ENCODE measurements at regions not wholly inside any gene's neighbourhood (a gene's known extent, or its start where the extent isn't known, plus 50 kb on each side); places are given as distances from the start of the nearest gene placed in this dataset.
"Not testable (repeated sequence)": the region's sequence is repeated elsewhere in the genome, so short reads cannot be mapped to it uniquely, and the experiment has no call there.

- CTCF ChIA-PET; POLR2A ChIA-PET; H3K4me3 ChIP-seq (ENCODE audit: low read length): not testable (repeated sequence)
Observed at GRCh38 chr9:62032441-62032840, 842.6 kb downstream of the SPATA31A7 start.

GRCh38 chr9:62038260-62038659, 848.4 kb downstream of the SPATA31A7 start:
- H3K27ac ChIP-seq (ENCODE audit: low read depth, low read length); H3K36me3 Mint-ChIP-seq; H3K27ac Mint-ChIP-seq; DNase-seq; H3K4me1 ChIP-seq (ENCODE audit: insufficient read depth, low read length); POLR2A ChIA-PET; H3K9me3 ChIP-seq (ENCODE audit: low read length); H3K27me3 ChIP-seq (ENCODE audit: insufficient read depth, low read length, poor library complexity, severe bottlenecking); H3K27me3 Mint-ChIP-seq; H3K4me3 ChIP-seq (ENCODE audit: low read length); H3K4me1 Mint-ChIP-seq; H3K9me3 Mint-ChIP-seq; CTCF ChIA-PET; H3K36me3 ChIP-seq (ENCODE audit: insufficient read depth, low read length); H3K4me3 Mint-ChIP-seq: not testable (repeated sequence)

More at GRCh38 chr9:62032441-62032840, 842.6 kb downstream of the SPATA31A7 start:
- H3K36me3 Mint-ChIP-seq; H3K9me3 Mint-ChIP-seq; H3K27me3 Mint-ChIP-seq; H3K4me3 Mint-ChIP-seq; H3K36me3 ChIP-seq (ENCODE audit: insufficient read depth, low read length); H3K27ac Mint-ChIP-seq; H3K4me1 ChIP-seq (ENCODE audit: insufficient read depth, low read length); H3K27ac ChIP-seq (ENCODE audit: low read depth, low read length); H3K27me3 ChIP-seq (ENCODE audit: insufficient read depth, low read length, poor library complexity, severe bottlenecking); H3K9me3 ChIP-seq (ENCODE audit: low read length); DNase-seq; H3K4me1 Mint-ChIP-seq: not testable (repeated sequence)

- POLR2A ChIA-PET: not testable (repeated sequence)
Observed at GRCh38 chr9:62058155-62058554, 868.3 kb downstream of the SPATA31A7 start.

GRCh38 chr9:62071043-62071442, 881.2 kb downstream of the SPATA31A7 start:
- POLR2A ChIA-PET; H3K4me3 Mint-ChIP-seq; H3K27ac Mint-ChIP-seq; H3K36me3 Mint-ChIP-seq; H3K27ac ChIP-seq (ENCODE audit: low read depth, low read length); H3K9me3 Mint-ChIP-seq; H3K4me1 ChIP-seq (ENCODE audit: insufficient read depth, low read length); H3K4me3 ChIP-seq (ENCODE audit: low read length); H3K27me3 ChIP-seq (ENCODE audit: insufficient read depth, low read length, poor library complexity, severe bottlenecking); CTCF ChIA-PET; H3K9me3 ChIP-seq (ENCODE audit: low read length); H3K4me1 Mint-ChIP-seq; H3K27me3 Mint-ChIP-seq; DNase-seq; H3K36me3 ChIP-seq (ENCODE audit: insufficient read depth, low read length): not testable (repeated sequence)

More at GRCh38 chr9:62058155-62058554, 868.3 kb downstream of the SPATA31A7 start:
- H3K27me3 Mint-ChIP-seq; CTCF ChIA-PET; H3K4me1 ChIP-seq (ENCODE audit: insufficient read depth, low read length); H3K4me1 Mint-ChIP-seq; H3K36me3 Mint-ChIP-seq; H3K27me3 ChIP-seq (ENCODE audit: insufficient read depth, low read length, poor library complexity, severe bottlenecking); H3K36me3 ChIP-seq (ENCODE audit: insufficient read depth, low read length); H3K9me3 ChIP-seq (ENCODE audit: low read length); H3K27ac ChIP-seq (ENCODE audit: low read depth, low read length); H3K4me3 Mint-ChIP-seq; H3K9me3 Mint-ChIP-seq; DNase-seq; H3K4me3 ChIP-seq (ENCODE audit: low read length); H3K27ac Mint-ChIP-seq: not testable (repeated sequence)

GRCh38 chr9:62073401-62073800, 883.6 kb downstream of the SPATA31A7 start:
- H3K9me3 Mint-ChIP-seq; H3K36me3 ChIP-seq (ENCODE audit: insufficient read depth, low read length); H3K27me3 Mint-ChIP-seq; H3K27ac Mint-ChIP-seq; POLR2A ChIA-PET; H3K9me3 ChIP-seq (ENCODE audit: low read length); H3K27me3 ChIP-seq (ENCODE audit: insufficient read depth, low read length, poor library complexity, severe bottlenecking); CTCF ChIA-PET; H3K4me3 ChIP-seq (ENCODE audit: low read length); H3K4me1 Mint-ChIP-seq; H3K36me3 Mint-ChIP-seq; H3K27ac ChIP-seq (ENCODE audit: low read depth, low read length); H3K4me1 ChIP-seq (ENCODE audit: insufficient read depth, low read length); DNase-seq; H3K4me3 Mint-ChIP-seq: not testable (repeated sequence)

GRCh38 chr9:62084245-62084644, 894.4 kb downstream of the SPATA31A7 start:
- H3K4me3 Mint-ChIP-seq; H3K9me3 Mint-ChIP-seq; DNase-seq; H3K27me3 ChIP-seq (ENCODE audit: insufficient read depth, low read length, poor library complexity, severe bottlenecking); CTCF ChIA-PET; H3K27ac ChIP-seq (ENCODE audit: low read depth, low read length); H3K27ac Mint-ChIP-seq; H3K9me3 ChIP-seq (ENCODE audit: low read length); H3K27me3 Mint-ChIP-seq; H3K36me3 ChIP-seq (ENCODE audit: insufficient read depth, low read length); H3K4me1 ChIP-seq (ENCODE audit: insufficient read depth, low read length); H3K4me1 Mint-ChIP-seq; H3K4me3 ChIP-seq (ENCODE audit: low read length); H3K36me3 Mint-ChIP-seq; POLR2A ChIA-PET: not testable (repeated sequence)

- H3K27ac Mint-ChIP-seq; H3K27ac ChIP-seq (ENCODE audit: low read depth, low read length); H3K9me3 Mint-ChIP-seq; H3K4me1 ChIP-seq (ENCODE audit: insufficient read depth, low read length); H3K4me3 Mint-ChIP-seq; H3K36me3 ChIP-seq (ENCODE audit: insufficient read depth, low read length); H3K4me3 ChIP-seq (ENCODE audit: low read length); H3K27me3 Mint-ChIP-seq; H3K27me3 ChIP-seq (ENCODE audit: insufficient read depth, low read length, poor library complexity, severe bottlenecking); POLR2A ChIA-PET; DNase-seq; H3K9me3 ChIP-seq (ENCODE audit: low read length); CTCF ChIA-PET; H3K4me1 Mint-ChIP-seq; H3K36me3 Mint-ChIP-seq: not testable (repeated sequence)
Observed at GRCh38 chr9:62095714-62096345, 906.0 kb downstream of the SPATA31A7 start.

GRCh38 chr9:62110486-62110885, 920.6 kb downstream of the SPATA31A7 start:
- H3K36me3 ChIP-seq (ENCODE audit: insufficient read depth, low read length); H3K36me3 Mint-ChIP-seq; H3K27me3 Mint-ChIP-seq; CTCF ChIA-PET; H3K4me3 Mint-ChIP-seq; DNase-seq; H3K4me3 ChIP-seq (ENCODE audit: low read length); H3K9me3 Mint-ChIP-seq; H3K4me1 Mint-ChIP-seq; H3K27ac Mint-ChIP-seq; POLR2A ChIA-PET; H3K4me1 ChIP-seq (ENCODE audit: insufficient read depth, low read length); H3K27me3 ChIP-seq (ENCODE audit: insufficient read depth, low read length, poor library complexity, severe bottlenecking); H3K27ac ChIP-seq (ENCODE audit: low read depth, low read length); H3K9me3 ChIP-seq (ENCODE audit: low read length): not testable (repeated sequence)

- H3K4me1 ChIP-seq (ENCODE audit: insufficient read depth, low read length); H3K4me3 ChIP-seq (ENCODE audit: low read length); H3K27ac Mint-ChIP-seq; H3K27me3 Mint-ChIP-seq; H3K27me3 ChIP-seq (ENCODE audit: insufficient read depth, low read length, poor library complexity, severe bottlenecking); H3K36me3 ChIP-seq (ENCODE audit: insufficient read depth, low read length); CTCF ChIA-PET; H3K9me3 Mint-ChIP-seq; H3K4me3 Mint-ChIP-seq; DNase-seq; POLR2A ChIA-PET; H3K36me3 Mint-ChIP-seq; H3K27ac ChIP-seq (ENCODE audit: low read depth, low read length); H3K4me1 Mint-ChIP-seq; H3K9me3 ChIP-seq (ENCODE audit: low read length): not testable (repeated sequence)
Observed at GRCh38 chr9:62116951-62117640, 927.3 kb downstream of the SPATA31A7 start.
